ENCODE measurements at regions not wholly inside any gene's neighbourhood (a gene's known extent, or its start where the extent isn't known, plus 50 kb on each side); places are given as distances from the start of the nearest gene placed in this dataset.

DNA sequence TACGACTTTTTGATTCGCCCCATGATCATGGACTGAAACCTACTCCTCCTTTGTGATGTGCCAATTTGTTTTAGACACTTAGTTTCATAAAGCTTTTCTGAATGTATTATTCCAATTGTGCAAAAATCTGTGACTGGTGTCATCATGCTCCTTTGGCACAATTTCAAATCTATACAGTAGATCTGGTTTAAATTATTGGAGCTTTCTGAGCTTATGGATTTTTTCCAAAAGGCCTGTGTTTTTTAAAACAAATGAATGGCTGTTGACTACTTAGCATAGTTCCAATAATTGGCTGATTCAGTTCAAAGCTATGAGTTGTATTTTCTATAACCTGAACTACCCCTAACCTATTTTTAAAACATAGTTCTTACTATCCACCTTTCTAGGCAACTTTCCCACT lies 282.7 kb downstream of the CNTN3 start:
- DNase-seq (ENCODE audit: low spot score), result no peak
- Histone ChIP-seq H3K27ac (ENCODE audit: low read depth in 1 of 2, low read length in 2 of 2) (no peak overlapping the region), H3K9me3 (ENCODE audit: control insufficient read depth in 4 of 4, low read length in 3 of 4) (no peaks in the 10 kb centered on the region), H3K4me1 (ENCODE audit: control insufficient read depth in 4 of 4, insufficient read depth in 4 of 4, low read length in 3 of 4) (peaks cover 0 to 3% (median 0%) of the 10 kb centered on the region in 4 donors), H3K9ac (ENCODE audit: low read depth in 1 of 2, low read length in 2 of 2) (no peak overlapping the region), H3K27me3 (ENCODE audit: control insufficient read depth in 4 of 4, insufficient read depth in 4 of 4, low read length in 3 of 4) (no peaks in the 10 kb centered on the region), H3K4me3 (ENCODE audit: low read depth in 1 of 3, low read length in 3 of 3) (no peak overlapping the region), H3K36me3 (ENCODE audit: control insufficient read depth in 4 of 4, insufficient read depth in 3 of 4, low read depth in 1 of 4, low read length in 3 of 4) (peaks cover 0 to 2% (median 0%) of the 10 kb centered on the region in 4 donors)
- WGBS, result 91% methylated on average over 2 of the region's 2 CpGs
- no peak for TF ChIP-seq YY1 (IDR thresholded peaks at IDR 0.05)
- no peak for TF ChIP-seq RAD21 (IDR thresholded peaks at IDR 0.05)
- TF ChIP-seq SP1 (IDR thresholded peaks at IDR 0.05), result no peak
- no peak for TF ChIP-seq MAX (IDR thresholded peaks at IDR 0.05)
- no peak for TF ChIP-seq REST (IDR thresholded peaks at IDR 0.05)

DNA sequence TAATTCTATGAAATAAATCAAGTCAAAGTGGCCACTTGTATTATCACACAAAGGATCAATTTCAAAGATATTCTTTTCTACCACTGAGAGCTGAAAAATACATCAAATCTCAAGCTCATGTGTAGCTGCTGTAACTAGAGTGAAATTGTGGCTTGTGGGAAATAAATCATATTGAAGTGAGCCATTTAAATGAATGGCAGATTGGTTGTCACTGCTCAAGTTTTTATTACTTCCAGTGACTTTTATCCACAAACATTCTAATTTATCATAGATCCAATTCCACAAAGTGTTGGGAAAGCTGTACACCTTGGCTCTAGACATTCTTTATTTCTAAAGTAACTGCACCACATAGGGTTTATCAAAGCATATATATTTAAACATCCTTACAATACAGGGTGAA lies 285.4 kb downstream of the CNTN3 start:
- no peak for TF ChIP-seq MAX (IDR thresholded peaks at IDR 0.05)
- TF ChIP-seq SP1 (IDR thresholded peaks at IDR 0.05), result no peak
- TF ChIP-seq, protein P1, sequence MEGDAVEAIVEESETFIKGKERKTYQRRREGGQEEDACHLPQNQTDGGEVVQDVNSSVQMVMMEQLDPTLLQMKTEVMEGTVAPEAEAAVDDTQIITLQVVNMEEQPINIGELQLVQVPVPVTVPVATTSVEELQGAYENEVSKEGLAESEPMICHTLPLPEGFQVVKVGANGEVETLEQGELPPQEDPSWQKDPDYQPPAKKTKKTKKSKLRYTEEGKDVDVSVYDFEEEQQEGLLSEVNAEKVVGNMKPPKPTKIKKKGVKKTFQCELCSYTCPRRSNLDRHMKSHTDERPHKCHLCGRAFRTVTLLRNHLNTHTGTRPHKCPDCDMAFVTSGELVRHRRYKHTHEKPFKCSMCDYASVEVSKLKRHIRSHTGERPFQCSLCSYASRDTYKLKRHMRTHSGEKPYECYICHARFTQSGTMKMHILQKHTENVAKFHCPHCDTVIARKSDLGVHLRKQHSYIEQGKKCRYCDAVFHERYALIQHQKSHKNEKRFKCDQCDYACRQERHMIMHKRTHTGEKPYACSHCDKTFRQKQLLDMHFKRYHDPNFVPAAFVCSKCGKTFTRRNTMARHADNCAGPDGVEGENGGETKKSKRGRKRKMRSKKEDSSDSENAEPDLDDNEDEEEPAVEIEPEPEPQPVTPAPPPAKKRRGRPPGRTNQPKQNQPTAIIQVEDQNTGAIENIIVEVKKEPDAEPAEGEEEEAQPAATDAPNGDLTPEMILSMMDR (IDR thresholded peaks at IDR 0.05; ENCODE audit: low read depth, low read length, missing input control), result no peak
- TF ChIP-seq RXRA (IDR thresholded peaks at IDR 0.05), result no peak
- TF ChIP-seq RAD21 (IDR thresholded peaks at IDR 0.05), result no peak
- TF ChIP-seq JUND (IDR thresholded peaks at IDR 0.05), result no peak
- no peak for TF ChIP-seq HNF4G (IDR thresholded peaks at IDR 0.05)
- TF ChIP-seq REST (IDR thresholded peaks at IDR 0.05), result no peak
- TF ChIP-seq EGR1 (IDR thresholded peaks at IDR 0.05; ENCODE audit: low read depth in 2 of 2), result no peak
- TF ChIP-seq ATF3 (IDR thresholded peaks at IDR 0.05), result no peak
- TF ChIP-seq TAF1 (conservative IDR thresholded peaks at IDR 0.05), result no peak
- TF ChIP-seq NR2F2 (IDR thresholded peaks at IDR 0.05), result no peak
- TF ChIP-seq, protein P2, sequence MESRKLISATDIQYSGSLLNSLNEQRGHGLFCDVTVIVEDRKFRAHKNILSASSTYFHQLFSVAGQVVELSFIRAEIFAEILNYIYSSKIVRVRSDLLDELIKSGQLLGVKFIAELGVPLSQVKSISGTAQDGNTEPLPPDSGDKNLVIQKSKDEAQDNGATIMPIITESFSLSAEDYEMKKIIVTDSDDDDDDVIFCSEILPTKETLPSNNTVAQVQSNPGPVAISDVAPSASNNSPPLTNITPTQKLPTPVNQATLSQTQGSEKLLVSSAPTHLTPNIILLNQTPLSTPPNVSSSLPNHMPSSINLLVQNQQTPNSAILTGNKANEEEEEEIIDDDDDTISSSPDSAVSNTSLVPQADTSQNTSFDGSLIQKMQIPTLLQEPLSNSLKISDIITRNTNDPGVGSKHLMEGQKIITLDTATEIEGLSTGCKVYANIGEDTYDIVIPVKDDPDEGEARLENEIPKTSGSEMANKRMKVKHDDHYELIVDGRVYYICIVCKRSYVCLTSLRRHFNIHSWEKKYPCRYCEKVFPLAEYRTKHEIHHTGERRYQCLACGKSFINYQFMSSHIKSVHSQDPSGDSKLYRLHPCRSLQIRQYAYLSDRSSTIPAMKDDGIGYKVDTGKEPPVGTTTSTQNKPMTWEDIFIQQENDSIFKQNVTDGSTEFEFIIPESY (IDR thresholded peaks at IDR 0.05), result no peak
- no peak for TF ChIP-seq FOXA2 (IDR thresholded peaks at IDR 0.05)
- no peak for TF ChIP-seq FOXA1 (IDR thresholded peaks at IDR 0.05)
- no peak for TF ChIP-seq HNF4A (conservative IDR thresholded peaks at IDR 0.05)
- TF ChIP-seq GABPA (IDR thresholded peaks at IDR 0.05 in 1 of 2, conservative IDR thresholded peaks at IDR 0.05 in 1 of 2), result no peak
- TF ChIP-seq YY1 (IDR thresholded peaks at IDR 0.05), result no peak
- Histone ChIP-seq H3K27me3 (ENCODE audit: control insufficient read depth in 4 of 4, insufficient read depth in 4 of 4, low read length in 3 of 4) (no peaks in the 10 kb centered on the region), H3K9me3 (ENCODE audit: control insufficient read depth in 4 of 4, low read length in 3 of 4) (no peaks in the 10 kb centered on the region), H3K4me1 (ENCODE audit: control insufficient read depth in 4 of 4, insufficient read depth in 4 of 4, low read length in 3 of 4) (peaks cover 0 to 3% (median 0%) of the 10 kb centered on the region in 4 donors), H3K9ac (ENCODE audit: low read depth in 1 of 2, low read length in 2 of 2) (no peak overlapping the region), H3K4me3 (ENCODE audit: low read depth in 1 of 3, low read length in 3 of 3) (no peak overlapping the region), H3K36me3 (ENCODE audit: control insufficient read depth in 4 of 4, insufficient read depth in 3 of 4, low read depth in 1 of 4, low read length in 3 of 4) (peaks cover 0 to 1% (median 0%) of the 10 kb centered on the region in 4 donors), H3K27ac (ENCODE audit: low read depth in 1 of 2, low read length in 2 of 2) (no peak overlapping the region)
- DNase-seq (ENCODE audit: low spot score), result no peak
